Peyer's patch (tissue), 4 donors: ENCODE measurements at regions not wholly inside any gene's neighbourhood (a gene's known extent, or its start where the extent isn't known, plus 50 kb on each side); places are given as distances from the start of the nearest gene placed in this dataset.

Experiments used
- DNase-seq, 3 donors: peaks; one replicate each; pipeline ENCODE4 v3.0.0-alpha.2; 2017 to 2019
- H3K27ac ChIP-seq, 4 donors: fragments of 200-600 bp; sonication (generic); one replicate each; pipeline ENCODE4 v1.5.1; 2016 to 2019
- H3K27me3 ChIP-seq, 2 donors: fragments of 200-600 bp; sonication (generic); one replicate each; pipeline ENCODE4 v1.5.1; 2019
- H3K36me3 ChIP-seq, 3 donors: fragments of 200-600 bp; sonication (generic); one replicate each; pipeline ENCODE4 v1.5.1; 2016 to 2019
- H3K4me1 ChIP-seq, 4 donors: fragments of 200-600 bp; sonication (generic); one replicate each; pipeline ENCODE4 v1.5.1; 2016 to 2019
- H3K4me3 ChIP-seq, 4 donors: fragments of 200-600 bp; sonication (generic); 1 replicate in 3 of 4; 2 replicates in 1 of 4; pipeline ENCODE4 v1.5.1; 2016 to 2019; ENCODE audit warnings: mild to moderate bottlenecking in 1 of 4
- H3K9me3 ChIP-seq, 4 donors: fragments of 200-600 bp; sonication (generic); one replicate each; pipeline ENCODE4 v1.5.1; 2016 to 2019; ENCODE audit warnings: mild to moderate bottlenecking in 1 of 4
- POLR2A ChIP-seq, 2 donors: fragments of 450-650 bp; IDR thresholded peaks; one replicate each; pipeline ENCODE4 v1.5.1; 2017; ENCODE audit warnings: antibody characterized with exemption in 2 of 2, mild to moderate bottlenecking in 2 of 2, moderate library complexity in 2 of 2
- TF ChIP-seq, protein P1 (sequence below), 6 experiments: fragments of 450-650 bp in 4 of 6; fragments of 200-600 bp in 2 of 6; sonication (generic) in 1 of 6; IDR thresholded peaks; one replicate each; pipeline ENCODE4 v1.5.1; 2017 to 2019; ENCODE audit warnings: antibody characterized with exemption in 6 of 6, mild to moderate bottlenecking in 3 of 6, moderate library complexity in 1 of 6

DNA sequence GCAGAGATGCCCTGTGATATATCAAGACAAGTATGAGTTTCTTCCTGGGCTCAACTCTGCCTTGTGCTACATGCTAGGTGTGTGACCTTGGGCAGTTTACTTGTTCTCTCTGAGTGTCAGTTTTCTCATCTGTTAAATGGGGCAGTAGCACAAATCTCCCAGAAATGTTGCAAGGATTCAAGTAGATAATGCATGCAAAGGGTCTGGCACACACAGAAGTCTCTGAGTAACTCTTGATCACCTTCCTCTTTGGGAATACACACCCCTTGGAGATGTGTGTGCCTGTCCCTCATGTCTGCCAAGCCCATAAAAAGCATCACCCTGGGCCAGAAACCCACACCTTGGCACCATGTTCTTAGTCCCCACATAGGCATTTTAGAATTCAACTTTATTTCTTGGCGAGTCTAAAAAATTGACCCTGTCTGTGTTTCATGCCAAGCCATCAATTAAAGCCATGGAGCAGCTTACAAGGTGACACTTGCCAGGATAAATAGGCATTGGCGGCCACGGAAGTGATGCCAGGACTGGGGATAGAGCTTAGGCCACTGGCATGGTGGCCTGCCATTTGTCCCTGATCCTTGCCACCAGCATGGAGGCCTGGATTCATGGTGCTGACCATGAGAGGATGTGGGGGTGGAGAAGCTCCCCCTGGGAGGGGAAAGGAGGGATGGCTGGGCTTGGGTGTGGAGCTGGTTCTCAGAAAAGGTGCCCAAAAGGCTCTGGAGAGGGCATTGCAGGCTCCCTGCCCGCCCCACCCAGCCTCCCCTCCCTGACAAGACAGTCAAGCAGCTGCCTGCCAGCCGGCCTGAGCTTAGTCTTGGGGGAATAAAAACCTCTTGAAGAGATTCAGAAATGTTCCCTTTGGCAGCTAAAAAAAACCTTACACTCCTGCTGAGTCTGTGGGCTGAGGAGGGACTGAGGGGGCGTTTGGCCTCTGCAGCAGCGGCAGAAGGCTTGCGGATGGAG, 118.0 kb upstream of the IPO9 start:
- H3K36me3 ChIP-seq = no peaks in the 10 kb centered on the region
- H3K9me3 ChIP-seq = no peaks in the 10 kb centered on the region
- peak overlapping the region; percentile 4 to 86 (median 46) for H3K27ac ChIP-seq
- TF ChIP-seq POLR2A (IDR thresholded peaks at IDR 0.05) = no peak
- TF ChIP-seq, protein P1, sequence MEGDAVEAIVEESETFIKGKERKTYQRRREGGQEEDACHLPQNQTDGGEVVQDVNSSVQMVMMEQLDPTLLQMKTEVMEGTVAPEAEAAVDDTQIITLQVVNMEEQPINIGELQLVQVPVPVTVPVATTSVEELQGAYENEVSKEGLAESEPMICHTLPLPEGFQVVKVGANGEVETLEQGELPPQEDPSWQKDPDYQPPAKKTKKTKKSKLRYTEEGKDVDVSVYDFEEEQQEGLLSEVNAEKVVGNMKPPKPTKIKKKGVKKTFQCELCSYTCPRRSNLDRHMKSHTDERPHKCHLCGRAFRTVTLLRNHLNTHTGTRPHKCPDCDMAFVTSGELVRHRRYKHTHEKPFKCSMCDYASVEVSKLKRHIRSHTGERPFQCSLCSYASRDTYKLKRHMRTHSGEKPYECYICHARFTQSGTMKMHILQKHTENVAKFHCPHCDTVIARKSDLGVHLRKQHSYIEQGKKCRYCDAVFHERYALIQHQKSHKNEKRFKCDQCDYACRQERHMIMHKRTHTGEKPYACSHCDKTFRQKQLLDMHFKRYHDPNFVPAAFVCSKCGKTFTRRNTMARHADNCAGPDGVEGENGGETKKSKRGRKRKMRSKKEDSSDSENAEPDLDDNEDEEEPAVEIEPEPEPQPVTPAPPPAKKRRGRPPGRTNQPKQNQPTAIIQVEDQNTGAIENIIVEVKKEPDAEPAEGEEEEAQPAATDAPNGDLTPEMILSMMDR (IDR thresholded peaks at IDR 0.05) = no peak
- no peak overlapping the region for H3K4me3 ChIP-seq
- no peaks in the 10 kb centered on the region for H3K27me3 ChIP-seq
- no peak for DNase-seq
- H3K4me1 ChIP-seq = peaks cover 0 to 39% (median 12%) of the 10 kb centered on the region in 4 donors

DNA sequence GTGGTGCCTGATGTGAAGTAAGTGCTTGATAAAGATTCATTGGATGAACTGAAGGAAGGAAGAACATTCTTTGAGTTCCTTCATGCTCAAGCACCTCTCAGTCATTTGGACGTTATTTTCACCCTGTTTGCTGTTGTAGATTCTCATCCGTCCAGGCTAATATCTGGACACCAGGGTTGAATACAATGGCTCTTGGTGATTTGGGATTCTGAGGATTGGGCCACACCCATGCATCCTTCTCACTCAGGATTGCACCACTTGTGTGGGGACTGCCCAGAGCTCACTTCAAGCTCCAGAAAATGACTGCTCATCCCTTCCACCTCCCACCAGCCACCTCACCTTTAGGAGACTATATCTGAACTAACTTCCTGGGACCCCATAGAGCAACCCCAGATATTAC, 117.1 kb upstream of the IPO9 start:
- DNase-seq = no peak
- Histone ChIP-seq H3K9me3 (no peaks in the 10 kb centered on the region), H3K36me3 (no peaks in the 10 kb centered on the region), H3K27ac (peak overlapping the region in 3 of 4 donors; percentile 4 to 86 (median 85)), H3K4me3 (no peak overlapping the region), H3K27me3 (no peaks in the 10 kb centered on the region), H3K4me1 (peaks cover 0 to 39% (median 13%) of the 10 kb centered on the region in 4 donors)
- TF ChIP-seq, protein P1 (IDR thresholded peaks at IDR 0.05) = no peak
- no peak for TF ChIP-seq POLR2A (IDR thresholded peaks at IDR 0.05)

DNA sequence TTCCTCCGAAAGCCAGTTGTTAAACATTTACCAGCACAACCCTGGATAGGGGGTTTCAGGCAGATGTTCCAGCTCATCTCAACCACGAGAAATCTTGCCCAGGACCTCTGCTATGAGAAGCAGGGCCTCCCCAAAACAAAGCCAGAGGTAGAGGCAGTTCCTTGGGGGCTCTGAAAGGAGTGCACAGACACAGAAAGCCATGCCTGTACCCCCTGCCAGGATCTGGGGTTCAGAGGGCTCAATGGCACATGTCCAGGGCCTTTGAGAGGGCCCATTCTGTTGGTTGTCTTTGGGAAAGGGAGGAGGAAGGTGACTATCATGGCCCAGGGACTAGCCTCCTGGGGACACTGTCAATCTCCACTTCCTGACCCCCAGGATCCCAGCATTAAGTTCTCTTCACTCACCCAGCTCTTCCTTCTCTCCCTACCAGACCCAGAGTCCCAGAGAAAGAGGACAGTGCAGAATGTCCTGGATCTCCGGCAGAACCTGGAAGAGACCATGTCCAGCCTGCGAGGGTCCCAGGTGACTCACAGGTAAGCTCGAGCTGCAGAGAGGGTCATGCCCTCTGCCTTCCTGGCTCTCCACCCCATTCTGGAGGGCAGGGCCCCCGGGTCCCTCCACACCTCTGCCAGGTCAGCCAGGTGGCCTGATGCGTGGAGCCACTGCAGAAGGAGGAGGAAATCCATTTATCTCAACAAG, 116.4 kb upstream of the IPO9 start:
- no peaks in the 10 kb centered on the region for H3K9me3 ChIP-seq
- H3K36me3 ChIP-seq = no peaks in the 10 kb centered on the region
- H3K27ac ChIP-seq = peak overlapping the region; percentile 72 to 86 (median 78)
- DNase-seq = no peak
- no peak overlapping the region for H3K4me3 ChIP-seq
- TF ChIP-seq, protein P1 (IDR thresholded peaks at IDR 0.05) = no peak
- no peak for TF ChIP-seq POLR2A (IDR thresholded peaks at IDR 0.05)
- peaks cover 0 to 39% (median 13%) of the 10 kb centered on the region in 4 donors for H3K4me1 ChIP-seq
- no peaks in the 10 kb centered on the region for H3K27me3 ChIP-seq

GRCh38 chr1:201713086-201713810, 115.7 kb upstream of the IPO9 start:
- peak; percentile 44 to 95 (median 85) for DNase-seq
- TF ChIP-seq, protein P1 (IDR thresholded peaks at IDR 0.05) = no peak
- TF ChIP-seq POLR2A (IDR thresholded peaks at IDR 0.05) = peak in 1 of 2 donors; percentile 54
- H3K27me3 ChIP-seq = no peaks in the 10 kb centered on the region
- peaks cover 0 to 39% (median 13%) of the 10 kb centered on the region in 4 donors for H3K4me1 ChIP-seq
- H3K36me3 ChIP-seq = no peaks in the 10 kb centered on the region
- no peak overlapping the region for H3K4me3 ChIP-seq
- H3K9me3 ChIP-seq = no peaks in the 10 kb centered on the region
- H3K27ac ChIP-seq = peak overlapping the region; percentile 72 to 86 (median 78)
